ENCODE measurements at regions not wholly inside any gene's neighbourhood (a gene's known extent, or its start where the extent isn't known, plus 50 kb on each side); places are given as distances from the start of the nearest gene placed in this dataset.

DNA sequence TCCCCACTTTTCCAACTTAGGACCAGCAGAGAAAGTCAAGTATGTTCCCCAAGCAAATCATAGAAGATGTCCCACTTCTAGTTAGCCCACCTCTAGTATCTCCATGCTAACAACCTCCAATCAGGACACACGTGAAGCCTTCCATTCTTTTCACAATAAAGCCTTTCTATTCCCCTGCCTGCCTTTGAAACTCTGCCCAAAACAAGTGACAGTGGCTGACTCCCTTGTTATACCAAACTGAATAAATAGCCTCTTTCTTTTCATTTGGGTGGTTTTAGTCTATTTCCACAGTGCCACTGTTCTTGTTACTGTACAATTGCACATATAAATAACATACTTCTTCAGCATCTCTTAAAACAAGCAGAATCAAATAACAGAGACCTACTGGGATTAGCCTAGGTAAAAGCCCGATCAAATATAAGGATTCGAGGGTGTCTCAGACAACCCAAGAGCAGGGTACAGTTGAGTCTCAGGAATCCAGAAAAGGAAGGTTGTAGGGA is 118.0 kb upstream of the NPHP3 start:
- TF ChIP-seq, protein P1, sequence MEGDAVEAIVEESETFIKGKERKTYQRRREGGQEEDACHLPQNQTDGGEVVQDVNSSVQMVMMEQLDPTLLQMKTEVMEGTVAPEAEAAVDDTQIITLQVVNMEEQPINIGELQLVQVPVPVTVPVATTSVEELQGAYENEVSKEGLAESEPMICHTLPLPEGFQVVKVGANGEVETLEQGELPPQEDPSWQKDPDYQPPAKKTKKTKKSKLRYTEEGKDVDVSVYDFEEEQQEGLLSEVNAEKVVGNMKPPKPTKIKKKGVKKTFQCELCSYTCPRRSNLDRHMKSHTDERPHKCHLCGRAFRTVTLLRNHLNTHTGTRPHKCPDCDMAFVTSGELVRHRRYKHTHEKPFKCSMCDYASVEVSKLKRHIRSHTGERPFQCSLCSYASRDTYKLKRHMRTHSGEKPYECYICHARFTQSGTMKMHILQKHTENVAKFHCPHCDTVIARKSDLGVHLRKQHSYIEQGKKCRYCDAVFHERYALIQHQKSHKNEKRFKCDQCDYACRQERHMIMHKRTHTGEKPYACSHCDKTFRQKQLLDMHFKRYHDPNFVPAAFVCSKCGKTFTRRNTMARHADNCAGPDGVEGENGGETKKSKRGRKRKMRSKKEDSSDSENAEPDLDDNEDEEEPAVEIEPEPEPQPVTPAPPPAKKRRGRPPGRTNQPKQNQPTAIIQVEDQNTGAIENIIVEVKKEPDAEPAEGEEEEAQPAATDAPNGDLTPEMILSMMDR (IDR thresholded peaks at IDR 0.05; ENCODE audit: low read length, missing control alignments) = no peak
- H3K4me3 ChIP-seq (replicated peaks; ENCODE audit: low read depth, low read length) = no peak overlapping the region
- DNase-seq (ENCODE audit: low read depth) = no peak

- TF ChIP-seq, protein P1 (IDR thresholded peaks at IDR 0.05; ENCODE audit: low read length, missing control alignments) = no peak
- no peak for DNase-seq (ENCODE audit: low read depth)
- H3K4me3 ChIP-seq (replicated peaks; ENCODE audit: low read depth, low read length) = no peak overlapping the region
These were observed 116.3 kb upstream of the NPHP3 start for GRCh38 chr3:132838477-132838876.

GRCh38 chr3:132837615-132838014 is 115.4 kb upstream of the NPHP3 start:
- DNase-seq (ENCODE audit: low read depth) = no peak
- TF ChIP-seq, protein P1 (IDR thresholded peaks at IDR 0.05; ENCODE audit: low read length, missing control alignments) = no peak
- no peak overlapping the region for H3K4me3 ChIP-seq (replicated peaks; ENCODE audit: low read depth, low read length)

DNA sequence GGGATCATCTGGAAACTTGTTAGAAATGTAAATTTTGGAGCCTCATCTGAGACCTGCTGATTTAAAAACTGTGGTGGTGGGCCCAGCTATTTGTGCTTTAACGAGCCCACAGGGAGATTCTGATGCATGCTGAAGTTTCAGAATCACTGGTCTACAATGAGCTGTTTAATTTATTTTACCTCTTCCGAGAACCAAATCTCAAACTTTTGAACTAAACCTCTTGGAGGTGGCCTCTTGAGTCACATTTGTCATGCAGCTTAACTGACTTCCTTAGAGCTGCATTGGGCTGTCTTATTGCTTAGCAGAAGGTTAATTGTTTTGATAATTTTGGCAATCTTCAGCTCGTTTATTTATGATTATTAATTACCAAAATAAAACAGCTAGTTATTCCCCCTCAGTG is 112.1 kb upstream of the NPHP3 start:
- DNase-seq (ENCODE audit: low read depth) = no peak
- H3K4me3 ChIP-seq (replicated peaks; ENCODE audit: low read depth, low read length) = no peak overlapping the region
- TF ChIP-seq, protein P1 (IDR thresholded peaks at IDR 0.05; ENCODE audit: low read length, missing control alignments) = no peak

- H3K4me3 ChIP-seq (replicated peaks; ENCODE audit: low read depth, low read length) = no peak overlapping the region
- TF ChIP-seq, protein P1 (IDR thresholded peaks at IDR 0.05; ENCODE audit: low read length, missing control alignments) = no peak
- no peak for DNase-seq (ENCODE audit: low read depth)
These were observed 106.9 kb upstream of the NPHP3 start for GRCh38 chr3:132829101-132829500.

- TF ChIP-seq, protein P1 (IDR thresholded peaks at IDR 0.05; ENCODE audit: low read length, missing control alignments) = no peak
- no peak for DNase-seq (ENCODE audit: low read depth)
- H3K4me3 ChIP-seq (replicated peaks; ENCODE audit: low read depth, low read length) = no peak overlapping the region
These were observed 100.6 kb upstream of the NPHP3 start for GRCh38 chr3:132822837-132823236.

DNA sequence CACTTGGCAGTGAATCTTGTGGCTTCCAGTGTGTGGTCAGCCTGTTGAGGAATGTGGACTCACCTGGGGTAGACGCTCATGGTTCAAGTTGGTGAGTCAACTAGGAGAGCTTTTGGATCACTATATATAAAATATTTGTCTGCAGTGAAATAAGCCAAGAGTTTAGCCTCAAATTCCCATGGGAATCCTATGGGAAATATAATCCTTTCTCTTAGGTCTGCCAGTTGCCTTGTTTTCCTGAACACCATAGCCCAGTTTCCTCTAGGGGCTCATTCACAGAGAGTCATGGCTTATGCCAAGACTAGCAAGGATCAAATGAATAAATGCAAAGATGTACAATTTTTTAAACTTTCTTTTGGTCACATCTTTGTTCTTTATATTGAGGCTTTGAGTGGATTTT is 100.1 kb upstream of the NPHP3 start:
- no peak overlapping the region for H3K4me3 ChIP-seq (replicated peaks; ENCODE audit: low read depth, low read length)
- TF ChIP-seq, protein P1 (IDR thresholded peaks at IDR 0.05; ENCODE audit: low read length, missing control alignments) = no peak
- DNase-seq (ENCODE audit: low read depth) = no peak
